ENCODE measurements at regions not wholly inside any gene's neighbourhood (a gene's known extent, or its start where the extent isn't known, plus 50 kb on each side); places are given as distances from the start of the nearest gene placed in this dataset.

GRCh38 chr17:69605571-69605970 lies 191.1 kb downstream of the MAP2K6 start:
- no peaks in the 10 kb centered on the region for H3K27me3 Mint-ChIP-seq (ENCODE audit: low read depth)
- H3K27ac Mint-ChIP-seq (ENCODE audit: unreplicated experiment) = no peak overlapping the region
- no peak for TF ChIP-seq CTCF (conservative IDR thresholded peaks at IDR 0.05)
- no peaks in the 10 kb centered on the region for H3K9me3 Mint-ChIP-seq
- H3K4me3 Mint-ChIP-seq = no peak overlapping the region
- no peaks in the 10 kb centered on the region for H3K36me3 Mint-ChIP-seq (ENCODE audit: low read depth)
- no peak for DNase-seq (ENCODE audit: low read depth, low spot score)
- H3K4me1 Mint-ChIP-seq = peaks cover 10% of the 10 kb centered on the region

- no peaks in the 10 kb centered on the region for H3K27me3 Mint-ChIP-seq (ENCODE audit: low read depth)
- H3K4me3 Mint-ChIP-seq = no peak overlapping the region
- no peaks in the 10 kb centered on the region for H3K36me3 Mint-ChIP-seq (ENCODE audit: low read depth)
- peaks cover 10% of the 10 kb centered on the region for H3K4me1 Mint-ChIP-seq
- DNase-seq (ENCODE audit: low read depth, low spot score) = no peak
- no peaks in the 10 kb centered on the region for H3K9me3 Mint-ChIP-seq
- no peak overlapping the region for H3K27ac Mint-ChIP-seq (ENCODE audit: unreplicated experiment)
- TF ChIP-seq CTCF (conservative IDR thresholded peaks at IDR 0.05) = no peak
Observed at GRCh38 chr17:69606142-69606800, 191.8 kb downstream of the MAP2K6 start.

- peak; percentile 95 for TF ChIP-seq CTCF (conservative IDR thresholded peaks at IDR 0.05)
- H3K4me1 Mint-ChIP-seq = peaks cover 10% of the 10 kb centered on the region
- H3K27ac Mint-ChIP-seq (ENCODE audit: unreplicated experiment) = peak overlapping the region; percentile 51
- DNase-seq (ENCODE audit: low read depth, low spot score) = peak; percentile 60
- H3K27me3 Mint-ChIP-seq (ENCODE audit: low read depth) = no peaks in the 10 kb centered on the region
- H3K9me3 Mint-ChIP-seq = peaks cover 2% of the 10 kb centered on the region
- H3K4me3 Mint-ChIP-seq = no peak overlapping the region
- H3K36me3 Mint-ChIP-seq (ENCODE audit: low read depth) = no peaks in the 10 kb centered on the region
Observed at GRCh38 chr17:69607162-69607834, 192.8 kb downstream of the MAP2K6 start.

- Mint-ChIP-seq H3K4me1 (peaks cover 10% of the 10 kb centered on the region), H3K27me3 (ENCODE audit: low read depth) (no peaks in the 10 kb centered on the region), H3K36me3 (ENCODE audit: low read depth) (no peaks in the 10 kb centered on the region), H3K4me3 (no peak overlapping the region), H3K9me3 (peaks cover 2% of the 10 kb centered on the region), H3K27ac (ENCODE audit: unreplicated experiment) (no peak overlapping the region)
- TF ChIP-seq CTCF (conservative IDR thresholded peaks at IDR 0.05) = no peak
- DNase-seq (ENCODE audit: low read depth, low spot score) = no peak
Observed at GRCh38 chr17:69608141-69608540, 193.6 kb downstream of the MAP2K6 start.

- TF ChIP-seq CTCF (conservative IDR thresholded peaks at IDR 0.05) = no peak
- H3K27ac Mint-ChIP-seq (ENCODE audit: unreplicated experiment) = no peak overlapping the region
Observed at GRCh38 chr17:69608808-69609472, 194.4 kb downstream of the MAP2K6 start.

More at GRCh38 chr17:69608808-69609472, 194.4 kb downstream of the MAP2K6 start:
- no peaks in the 10 kb centered on the region for H3K36me3 Mint-ChIP-seq (ENCODE audit: low read depth)
- H3K27me3 Mint-ChIP-seq (ENCODE audit: low read depth) = no peaks in the 10 kb centered on the region
- peaks cover 10% of the 10 kb centered on the region for H3K4me1 Mint-ChIP-seq
- peaks cover 2% of the 10 kb centered on the region for H3K9me3 Mint-ChIP-seq
- H3K4me3 Mint-ChIP-seq = no peak overlapping the region
- DNase-seq (ENCODE audit: low read depth, low spot score) = no peak
